Naive thymus-derived CD4-positive, alpha-beta T cell (primary cell): ENCODE measurements at regions not wholly inside any gene's neighbourhood (a gene's known extent, or its start where the extent isn't known, plus 50 kb on each side); places are given as distances from the start of the nearest gene placed in this dataset.

Experiments used
- ATAC-seq: fragments of 150-1000 bp; cut with Tn5 transposase; 2 replicates; pipeline ENCODE4 v1.10.0; 2021; ENCODE audit warnings: mild to moderate bottlenecking, moderate library complexity
- CTCF ChIA-PET: fragments of 350-600 bp; sonication (Branson Sonifier 250); formaldehyde crosslinking; loops from one replicate; lab custom pipeline; 2021; ENCODE audit warnings: antibody characterized with exemption; lab: Charles Lee
- POLR2A ChIA-PET: fragments of 350-600 bp; sonication (Branson Sonifier 250); formaldehyde crosslinking; loops from one replicate; lab custom pipeline; 2021; ENCODE audit warnings: antibody characterized with exemption, inconsistent platforms; lab: Charles Lee
- DNase-seq, 9 donors: peaks; one replicate each; pipeline versions ENCODE4 v3.0.0 to v3.0.0-alpha.2; 2020 to 2022; ENCODE audit warnings: mixed read lengths in 1 of 9
- H3K27ac ChIP-seq: one replicate; pipeline ENCODE4 v1.7.0; 2013; ENCODE audit warnings: mild to moderate bottlenecking, low read depth, low read length, moderate library complexity
- H3K27me3 ChIP-seq, 2 donors: one replicate each; pipeline ENCODE4 v1.7.0; 2013; ENCODE audit warnings: low read length in 2 of 2, mild to moderate bottlenecking in 2 of 2, moderate library complexity in 2 of 2; ENCODE audit not compliant: control insufficient read depth in 2 of 2, insufficient read depth in 2 of 2
- H3K36me3 ChIP-seq, 3 experiments: 1 replicate in 2 of 3; 2 replicates in 1 of 3; pipeline ENCODE4 v1.7.0; 2013; ENCODE audit warnings: low read length in 3 of 3, mild to moderate bottlenecking in 3 of 3, moderate library complexity in 1 of 3; ENCODE audit not compliant: insufficient read depth in 3 of 3, control insufficient read depth in 2 of 3
- H3K4me1 ChIP-seq, 2 donors: one replicate each; pipeline ENCODE4 v1.7.0; 2013; ENCODE audit warnings: low read length in 2 of 2, mild to moderate bottlenecking in 2 of 2, moderate library complexity in 1 of 2; ENCODE audit not compliant: control insufficient read depth in 2 of 2, insufficient read depth in 2 of 2
- H3K4me3 ChIP-seq: 2 replicates; pipeline ENCODE4 v1.7.0; 2013; ENCODE audit warnings: mild to moderate bottlenecking, low read length
- H3K9me3 ChIP-seq, 3 experiments: 1 replicate in 2 of 3; 2 replicates in 1 of 3; pipeline ENCODE4 v1.7.0; 2013; ENCODE audit warnings: low read length in 3 of 3; ENCODE audit not compliant: control insufficient read depth in 2 of 3
- H3K27ac Mint-ChIP-seq, 9 donors: one replicate each; pipeline ENCODE4 v1.8.0; 2020 to 2022; ENCODE audit warnings: mixed read lengths in 9 of 9, mild to moderate bottlenecking in 8 of 9, moderate library complexity in 5 of 9, inconsistent platforms in 2 of 9
- H3K27me3 Mint-ChIP-seq, 5 donors: one replicate each; pipeline ENCODE4 v1.8.0; 2021 to 2022; ENCODE audit warnings: mixed read lengths in 5 of 5, mild to moderate bottlenecking in 1 of 5
- H3K36me3 Mint-ChIP-seq, 5 donors: one replicate each; pipeline ENCODE4 v1.8.0; 2020 to 2022; ENCODE audit warnings: mixed read lengths in 5 of 5, mild to moderate bottlenecking in 3 of 5, inconsistent platforms in 1 of 5
- H3K4me1 Mint-ChIP-seq, 7 donors: one replicate each; pipeline ENCODE4 v1.8.0; 2020 to 2022; ENCODE audit warnings: mixed read lengths in 7 of 7, mild to moderate bottlenecking in 3 of 7, inconsistent platforms in 1 of 7
- H3K4me3 Mint-ChIP-seq, 10 donors: one replicate each; pipeline ENCODE4 v1.8.0; 2020 to 2022; ENCODE audit warnings: mild to moderate bottlenecking in 10 of 10, mixed read lengths in 10 of 10, moderate library complexity in 6 of 10, inconsistent platforms in 2 of 10
- H3K9me3 Mint-ChIP-seq, 11 donors: one replicate each; pipeline ENCODE4 v1.8.0; 2020 to 2022; ENCODE audit warnings: mixed read lengths in 11 of 11, mild to moderate bottlenecking in 4 of 11, inconsistent platforms in 1 of 11, moderate library complexity in 1 of 11
- intact Hi-C, 2 donors: fragments of 100-400 bp; cut with micrococcal nuclease; formaldehyde crosslinking; loops; one replicate each; pipeline ENCODE4 v1.15.1; 2023

GRCh38 chr7:33804140-33804660 is 101.1 kb upstream of the BMPER start:
- H3K27me3 ChIP-seq = no peaks in the 10 kb centered on the region
- no peak overlapping the region for H3K27ac Mint-ChIP-seq
- no peak overlapping the region for H3K27ac ChIP-seq
- intact Hi-C loops = no loop called here
- no peak overlapping the region for H3K4me3 ChIP-seq
- no peaks in the 10 kb centered on the region for H3K4me1 ChIP-seq
- peaks cover 0 to 5% (median 1%) of the 10 kb centered on the region in 11 donors for H3K9me3 Mint-ChIP-seq
- no peak for ATAC-seq
- CTCF ChIA-PET = no interaction called here
- peaks cover 0 to under 1% (median 0%) of the 10 kb centered on the region in 5 donors for H3K36me3 Mint-ChIP-seq
- no peak overlapping the region for H3K4me3 Mint-ChIP-seq
- POLR2A ChIA-PET = no interaction called here
- H3K36me3 ChIP-seq = no peaks in the 10 kb centered on the region
- H3K4me1 Mint-ChIP-seq = no peaks in the 10 kb centered on the region
- DNase-seq = no peak
- H3K27me3 Mint-ChIP-seq = peaks cover 0 to 5% (median 0%) of the 10 kb centered on the region in 5 donors
- H3K9me3 ChIP-seq = no peaks in the 10 kb centered on the region

DNA sequence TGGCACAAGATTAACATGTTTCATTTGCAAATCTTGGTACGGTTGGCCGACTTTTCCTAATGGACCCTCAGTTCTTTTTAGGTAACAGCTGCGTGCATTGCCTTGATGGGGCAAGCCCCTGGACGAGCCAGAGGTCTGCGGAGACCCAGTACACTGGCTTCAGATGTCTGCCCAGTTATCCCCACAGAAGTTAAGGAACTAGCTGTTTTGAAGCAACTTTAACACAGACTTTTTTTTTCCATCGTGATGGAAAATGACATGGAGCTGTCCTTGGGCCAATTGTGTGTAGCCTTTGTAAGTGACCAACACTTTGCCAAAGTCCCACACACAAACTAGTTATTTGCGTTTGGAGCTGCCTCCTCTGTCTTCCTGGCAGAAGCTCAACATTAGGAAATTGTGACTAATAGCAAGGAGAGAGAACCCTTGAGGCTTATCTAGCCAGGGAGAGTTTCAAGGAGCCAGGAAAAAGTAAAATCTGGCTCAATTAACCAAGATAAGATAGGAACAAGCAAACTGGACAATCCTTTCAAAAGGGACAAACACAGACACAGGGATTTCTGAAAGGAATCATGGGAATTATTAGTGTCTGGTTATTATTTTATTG is 99.6 kb upstream of the BMPER start:
- H3K36me3 Mint-ChIP-seq = no peaks in the 10 kb centered on the region
- CTCF ChIA-PET = no interaction called here

DNA sequence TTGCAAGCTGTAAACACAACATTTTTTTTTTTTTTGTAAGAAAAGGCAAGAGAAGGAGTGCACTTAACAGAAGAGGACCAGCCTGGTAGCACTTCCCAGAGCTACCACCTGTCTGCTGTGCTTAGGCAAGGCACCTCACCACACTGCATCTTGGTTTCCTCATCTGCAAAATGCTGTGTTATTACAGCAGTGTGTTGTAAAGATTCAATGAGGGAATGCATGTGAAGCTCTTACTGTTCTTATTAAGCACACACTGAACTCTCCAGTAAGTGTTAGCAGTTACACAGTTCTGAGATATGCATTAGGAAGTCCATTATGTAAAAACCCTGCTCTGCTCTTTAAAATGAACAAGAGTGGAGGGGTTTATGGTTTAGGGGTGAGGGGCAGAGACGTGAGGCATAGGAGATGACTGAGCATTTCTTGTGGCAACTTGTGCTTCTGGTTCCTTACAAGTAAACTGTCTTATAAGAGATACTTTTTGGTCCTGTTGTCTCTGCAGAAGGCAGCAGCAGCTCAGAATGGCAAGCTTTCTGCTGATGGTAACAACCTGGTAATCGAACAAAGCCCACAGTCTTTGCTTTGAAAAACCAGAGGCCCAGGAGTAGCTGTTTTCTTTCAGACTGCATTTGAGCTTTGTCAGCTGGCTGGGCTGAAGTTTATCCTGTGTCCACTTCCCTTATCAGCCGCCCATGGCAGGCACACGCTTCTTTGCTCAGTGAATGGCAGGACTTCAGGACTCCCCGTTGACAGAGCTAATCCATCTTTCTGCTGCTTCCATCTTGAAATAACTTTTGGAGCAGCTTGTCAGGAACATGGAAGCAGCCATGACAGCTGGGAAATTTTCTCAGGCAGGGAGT is 98.8 kb upstream of the BMPER start:
- CTCF ChIA-PET = no interaction called here
- Mint-ChIP-seq H3K4me3 (no peak overlapping the region), H3K27ac (no peak overlapping the region), H3K27me3 (peaks cover 0 to 11% (median 0%) of the 10 kb centered on the region in 5 donors), H3K36me3 (no peaks in the 10 kb centered on the region), H3K9me3 (peaks cover 0 to 4% (median 0%) of the 10 kb centered on the region in 11 donors), H3K4me1 (no peaks in the 10 kb centered on the region)
- intact Hi-C loops = no loop called here
- DNase-seq (no peak), ATAC-seq (no peak)
- Histone ChIP-seq H3K4me3 (no peak overlapping the region), H3K36me3 (no peaks in the 10 kb centered on the region), H3K27me3 (no peaks in the 10 kb centered on the region), H3K4me1 (no peaks in the 10 kb centered on the region), H3K27ac (no peak overlapping the region), H3K9me3 (no peaks in the 10 kb centered on the region)
- POLR2A ChIA-PET = no interaction called here

More for the DNA sequence above, 99.6 kb upstream of the BMPER start:
- Mint-ChIP-seq H3K9me3 (peaks cover 0 to 5% (median 0%) of the 10 kb centered on the region in 11 donors), H3K27me3 (peaks cover 0 to 5% (median 0%) of the 10 kb centered on the region in 5 donors), H3K4me1 (no peaks in the 10 kb centered on the region), H3K27ac (no peak overlapping the region), H3K4me3 (no peak overlapping the region)
- POLR2A ChIA-PET = no interaction called here
- H3K27me3 ChIP-seq = no peaks in the 10 kb centered on the region
- H3K4me1 ChIP-seq = no peaks in the 10 kb centered on the region
- no peaks in the 10 kb centered on the region for H3K9me3 ChIP-seq
- intact Hi-C loops = no loop called here
- no peak overlapping the region for H3K4me3 ChIP-seq
- H3K27ac ChIP-seq = no peak overlapping the region
- no peak for ATAC-seq
- H3K36me3 ChIP-seq = no peaks in the 10 kb centered on the region
- no peak for DNase-seq

DNA sequence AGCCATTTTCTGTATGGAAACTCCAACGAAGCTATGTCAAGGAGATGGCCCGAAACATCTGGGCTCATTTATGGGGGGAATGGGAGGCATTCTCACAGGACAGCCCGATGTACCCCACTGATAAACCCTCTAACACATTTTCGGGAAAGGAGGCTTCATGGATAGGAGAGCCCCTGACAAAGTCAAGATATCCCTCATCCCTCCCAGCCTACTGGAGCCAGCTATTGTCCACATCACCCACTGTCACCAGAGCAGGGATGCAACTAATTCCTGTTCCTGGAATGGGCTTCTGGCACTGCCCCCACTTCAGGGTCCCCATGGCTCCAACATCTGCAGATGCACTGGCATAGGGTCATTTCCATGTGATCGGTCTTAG is 98.2 kb upstream of the BMPER start:
- no peaks in the 10 kb centered on the region for H3K36me3 ChIP-seq
- ChIA-PET POLR2A (no interaction called here), CTCF (no interaction called here)
- no peak overlapping the region for H3K27ac ChIP-seq
- H3K27me3 Mint-ChIP-seq = peaks cover 0 to 11% (median 0%) of the 10 kb centered on the region in 5 donors
- no peaks in the 10 kb centered on the region for H3K9me3 ChIP-seq
- H3K36me3 Mint-ChIP-seq = no peaks in the 10 kb centered on the region
- no peak for DNase-seq
- no peak overlapping the region for H3K4me3 Mint-ChIP-seq
- H3K4me1 ChIP-seq = no peaks in the 10 kb centered on the region
- peaks cover 0 to 4% (median 0%) of the 10 kb centered on the region in 11 donors for H3K9me3 Mint-ChIP-seq
- intact Hi-C loops = no loop called here
- no peak overlapping the region for H3K4me3 ChIP-seq
- no peak for ATAC-seq
- H3K27me3 ChIP-seq = no peaks in the 10 kb centered on the region
- H3K27ac Mint-ChIP-seq = no peak overlapping the region
- H3K4me1 Mint-ChIP-seq = no peaks in the 10 kb centered on the region

GRCh38 chr7:33807779-33808482 is 97.4 kb upstream of the BMPER start:
- no peak overlapping the region for H3K27ac ChIP-seq
- no peaks in the 10 kb centered on the region for H3K36me3 Mint-ChIP-seq
- H3K4me3 ChIP-seq = no peak overlapping the region
- no peak overlapping the region for H3K27ac Mint-ChIP-seq
- no peak for ATAC-seq
- no peaks in the 10 kb centered on the region for H3K4me1 Mint-ChIP-seq
- H3K9me3 ChIP-seq = no peaks in the 10 kb centered on the region
- intact Hi-C loops = no loop called here
- H3K9me3 Mint-ChIP-seq = peaks cover 0 to 9% (median 0%) of the 10 kb centered on the region in 11 donors
- CTCF ChIA-PET = no interaction called here
- POLR2A ChIA-PET = interaction anchor here (0.7 kb wide), 1 partner anchor 29 kb away, joined by 3 read pairs; no protein-coding TSS in a partner anchor
- no peak for DNase-seq
- H3K36me3 ChIP-seq = no peaks in the 10 kb centered on the region
- peaks cover 0 to 11% (median 0%) of the 10 kb centered on the region in 5 donors for H3K27me3 Mint-ChIP-seq
- no peaks in the 10 kb centered on the region for H3K27me3 ChIP-seq
- no peaks in the 10 kb centered on the region for H3K4me1 ChIP-seq
- H3K4me3 Mint-ChIP-seq = no peak overlapping the region

DNA sequence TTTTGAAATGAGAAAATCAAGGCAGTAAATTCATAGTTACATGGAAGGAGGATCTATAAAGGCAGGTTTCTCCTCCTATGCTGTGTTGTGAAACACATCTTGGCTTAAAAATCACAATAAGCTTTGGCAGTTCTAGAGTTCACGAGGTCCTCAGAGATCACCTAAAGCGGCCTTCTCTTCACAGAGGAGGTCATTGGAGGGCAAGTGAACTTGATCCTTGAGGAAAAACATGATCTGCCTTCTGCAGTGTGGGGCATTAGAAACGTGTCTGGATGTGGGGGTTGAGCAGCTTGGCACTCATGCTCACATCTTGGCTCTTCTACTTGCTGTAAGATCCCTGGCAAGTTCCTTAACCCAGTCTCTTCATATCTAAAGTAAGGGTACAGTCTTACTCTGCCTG is 96.1 kb upstream of the BMPER start:
- H3K36me3 Mint-ChIP-seq = no peaks in the 10 kb centered on the region
- Histone ChIP-seq H3K27ac (no peak overlapping the region), H3K9me3 (no peaks in the 10 kb centered on the region), H3K4me3 (no peak overlapping the region), H3K4me1 (no peaks in the 10 kb centered on the region), H3K27me3 (no peaks in the 10 kb centered on the region), H3K36me3 (no peaks in the 10 kb centered on the region)
- peaks cover 0 to 10% (median 0%) of the 10 kb centered on the region in 11 donors for H3K9me3 Mint-ChIP-seq
- intact Hi-C loops = no loop called here
- ATAC-seq = no peak
- ChIA-PET POLR2A (no interaction called here), CTCF (no interaction called here)
- no peak overlapping the region for H3K27ac Mint-ChIP-seq
- no peak overlapping the region for H3K4me3 Mint-ChIP-seq
- no peak for DNase-seq
- peaks cover 0 to 2% (median 0%) of the 10 kb centered on the region in 7 donors for H3K4me1 Mint-ChIP-seq
- H3K27me3 Mint-ChIP-seq = peaks cover 0 to 11% (median 0%) of the 10 kb centered on the region in 5 donors
